Right lobe of liver (tissue), 6 donors: ENCODE measurements at regions not wholly inside any gene's neighbourhood (a gene's known extent, or its start where the extent isn't known, plus 50 kb on each side); places are given as distances from the start of the nearest gene placed in this dataset.

Experiments
- ATAC-seq, 4 donors: fragments of 200-7000 bp; cut with Tn5 transposase; one replicate each; pipeline ENCODE4 v1.9.1; 2020; ENCODE audit warnings: mild to moderate bottlenecking in 4 of 4, moderate library complexity in 4 of 4
- DNase-seq, 3 donors: peaks; one replicate each; pipeline ENCODE4 v3.0.0-alpha.2; 2020
- H3K27ac ChIP-seq, 3 donors: fragments of 200-600 bp; one replicate each; pipeline ENCODE4 v1.8.0; 2022
- H3K27me3 ChIP-seq, 2 donors: fragments of 200-600 bp; one replicate each; pipeline ENCODE4 v1.8.0; 2022
- H3K36me3 ChIP-seq, 4 donors: fragments of 200-600 bp; sonication (generic) in 1 of 4; one replicate each; pipeline versions ENCODE4 v1.5.1 to v1.8.0; 2017 to 2022; ENCODE audit warnings: control low read depth in 1 of 4
- H3K4me1 ChIP-seq, 4 donors: fragments of 200-600 bp; sonication (generic) in 1 of 4; one replicate each; pipeline versions ENCODE4 v1.5.1 to v1.8.0; 2017 to 2022; ENCODE audit warnings: control low read depth in 1 of 4
- H3K4me3 ChIP-seq, 3 donors: fragments of 200-600 bp; one replicate each; pipeline ENCODE4 v1.8.0; 2022
- H3K9me3 ChIP-seq, 4 donors: fragments of 200-600 bp; sonication (generic) in 1 of 4; one replicate each; pipeline versions ENCODE4 v1.5.1 to v1.8.0; 2017 to 2022; ENCODE audit warnings: control low read depth in 1 of 4
- POLR2A ChIP-seq: fragments of 450-650 bp; IDR thresholded peaks from one replicate; pipeline ENCODE4 v1.6.1; 2017; ENCODE audit warnings: antibody characterized with exemption, mild to moderate bottlenecking
- WGBS: methylation state at CpG from one replicate; pipeline ENCODE4 v1.1.6; 2018; ENCODE audit warnings: low coverage, low lambda C conversion rate; ENCODE audit not compliant: insufficient coverage; ENCODE audit errors: missing lambda C conversion rate; 5-methylcytosine and 5-hydroxymethylcytosine counted together
- intact Hi-C, 2 donors: fragments of 100-400 bp; cut with DNase I; formaldehyde crosslinking; loops; one replicate each; pipeline versions ENCODE4 v1.11.2 to v1.14.1; 2022
- TF ChIP-seq, protein P1 (sequence below), 4 donors: fragments of 200-600 bp in 3 of 4; fragments of 450-650 bp in 1 of 4; IDR thresholded peaks; one replicate each; pipeline versions ENCODE4 v1.5.1 to v1.8.0; 2016 to 2022; ENCODE audit warnings: antibody characterized with exemption in 4 of 4, mild to moderate bottlenecking in 2 of 4
- donor health status: DM: no; HTN: yes; CAD: no.
- donor health status: DM: no; HTN: no; CAD: no.
- donor health status: DM: no; HTN: no; CAD: no.
- donor health status: DM: no; HTN: yes; CAD: no.
- donor health status: DM: no; HTN: yes; CAD: no.

DNA sequence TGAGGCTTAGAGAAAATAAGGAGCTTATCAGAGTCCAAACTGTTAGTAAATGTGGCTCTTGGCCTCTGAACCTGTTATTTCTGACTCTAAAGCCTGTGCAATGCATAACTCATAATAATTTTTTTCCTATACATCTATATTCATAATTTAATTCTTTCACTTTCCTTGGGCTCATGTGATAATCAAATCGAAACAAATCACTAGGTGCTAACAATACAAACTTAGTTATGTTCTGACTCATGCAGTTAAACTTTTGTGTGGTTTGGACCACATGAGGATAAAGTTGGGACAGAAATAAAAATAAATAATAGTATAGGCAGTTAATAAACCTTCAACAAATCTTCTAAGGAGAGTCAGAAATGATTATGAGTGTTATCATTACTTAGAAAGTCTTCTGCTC, 1629.0 kb downstream of the OLFM4 start:
- no peak for DNase-seq
- no peaks in the 10 kb centered on the region for H3K9me3 ChIP-seq
- H3K4me3 ChIP-seq: no peak overlapping the region
- no peaks in the 10 kb centered on the region for H3K27me3 ChIP-seq
- no peaks in the 10 kb centered on the region for H3K4me1 ChIP-seq
- H3K36me3 ChIP-seq: no peaks in the 10 kb centered on the region
- no peak for ATAC-seq
- intact Hi-C loops: no loop called here
- H3K27ac ChIP-seq: no peak overlapping the region
- WGBS: 35% methylated on average over 1 of the region's 1 CpG
- TF ChIP-seq, protein P1, sequence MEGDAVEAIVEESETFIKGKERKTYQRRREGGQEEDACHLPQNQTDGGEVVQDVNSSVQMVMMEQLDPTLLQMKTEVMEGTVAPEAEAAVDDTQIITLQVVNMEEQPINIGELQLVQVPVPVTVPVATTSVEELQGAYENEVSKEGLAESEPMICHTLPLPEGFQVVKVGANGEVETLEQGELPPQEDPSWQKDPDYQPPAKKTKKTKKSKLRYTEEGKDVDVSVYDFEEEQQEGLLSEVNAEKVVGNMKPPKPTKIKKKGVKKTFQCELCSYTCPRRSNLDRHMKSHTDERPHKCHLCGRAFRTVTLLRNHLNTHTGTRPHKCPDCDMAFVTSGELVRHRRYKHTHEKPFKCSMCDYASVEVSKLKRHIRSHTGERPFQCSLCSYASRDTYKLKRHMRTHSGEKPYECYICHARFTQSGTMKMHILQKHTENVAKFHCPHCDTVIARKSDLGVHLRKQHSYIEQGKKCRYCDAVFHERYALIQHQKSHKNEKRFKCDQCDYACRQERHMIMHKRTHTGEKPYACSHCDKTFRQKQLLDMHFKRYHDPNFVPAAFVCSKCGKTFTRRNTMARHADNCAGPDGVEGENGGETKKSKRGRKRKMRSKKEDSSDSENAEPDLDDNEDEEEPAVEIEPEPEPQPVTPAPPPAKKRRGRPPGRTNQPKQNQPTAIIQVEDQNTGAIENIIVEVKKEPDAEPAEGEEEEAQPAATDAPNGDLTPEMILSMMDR (IDR thresholded peaks at IDR 0.05): no peak
- no peak for TF ChIP-seq POLR2A

GRCh38 chr13:54658771-54659170, 1630.2 kb downstream of the OLFM4 start:
- WGBS: 82% methylated on average over 8 of the region's 17 CpGs
- no peaks in the 10 kb centered on the region for H3K36me3 ChIP-seq
- DNase-seq: no peak
- TF ChIP-seq, protein P1 (IDR thresholded peaks at IDR 0.05): no peak
- TF ChIP-seq POLR2A: no peak
- intact Hi-C loops: no loop called here
- ATAC-seq: peak in 1 of 4 donors; percentile 33
- H3K27ac ChIP-seq: no peak overlapping the region
- no peak overlapping the region for H3K4me3 ChIP-seq
- H3K27me3 ChIP-seq: no peaks in the 10 kb centered on the region
- no peaks in the 10 kb centered on the region for H3K9me3 ChIP-seq
- no peaks in the 10 kb centered on the region for H3K4me1 ChIP-seq

- no peak for ATAC-seq
- 60% methylated on average over 1 of the region's 12 CpGs for WGBS
- no peak overlapping the region for H3K27ac ChIP-seq
- H3K4me3 ChIP-seq: no peak overlapping the region
- H3K9me3 ChIP-seq: no peaks in the 10 kb centered on the region
- no peaks in the 10 kb centered on the region for H3K36me3 ChIP-seq
- TF ChIP-seq POLR2A: no peak
- TF ChIP-seq, protein P1 (IDR thresholded peaks at IDR 0.05): no peak
- intact Hi-C loops: no loop called here
- no peaks in the 10 kb centered on the region for H3K27me3 ChIP-seq
- H3K4me1 ChIP-seq: no peaks in the 10 kb centered on the region
- DNase-seq: no peak
These were observed 1631.7 kb downstream of the OLFM4 start for GRCh38 chr13:54660277-54660676.

DNA sequence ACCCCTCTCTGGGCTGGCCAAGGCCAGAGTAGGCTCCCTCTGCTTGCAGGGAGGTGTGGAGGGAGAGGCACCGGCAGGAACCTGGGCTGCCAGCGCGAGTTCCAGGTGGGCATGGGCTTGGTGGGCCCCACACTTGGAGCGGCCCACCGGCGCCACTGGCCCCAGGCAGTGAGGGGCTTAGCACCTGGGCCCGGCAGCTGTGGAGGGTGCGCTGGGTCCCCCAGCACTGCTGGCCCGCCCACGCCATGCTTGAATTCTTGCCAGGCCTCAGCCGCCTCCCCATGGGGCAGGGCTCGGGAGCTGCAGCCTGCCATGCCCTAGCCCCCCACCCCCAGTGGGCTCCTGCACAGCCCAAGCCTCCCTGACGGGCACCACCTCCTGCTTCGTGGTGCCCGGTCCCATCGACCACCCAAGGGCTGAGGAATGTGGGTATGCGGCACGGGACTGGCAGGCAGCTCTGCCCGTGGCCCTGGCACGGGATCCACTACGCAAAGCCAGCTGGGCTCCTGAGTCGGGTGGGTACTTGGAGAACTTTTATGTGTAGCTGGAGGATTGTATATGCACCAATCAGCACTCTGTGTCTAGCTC, 1648.0 kb downstream of the OLFM4 start:
- no peaks in the 10 kb centered on the region for H3K4me1 ChIP-seq
- intact Hi-C loops: no loop called here
- TF ChIP-seq, protein P1 (IDR thresholded peaks at IDR 0.05): no peak
- H3K36me3 ChIP-seq: no peaks in the 10 kb centered on the region
- H3K27me3 ChIP-seq: no peaks in the 10 kb centered on the region
- DNase-seq (no peak), ATAC-seq (no peak)
- no peak overlapping the region for H3K27ac ChIP-seq
- no peak overlapping the region for H3K4me3 ChIP-seq
- WGBS: no CpG with 5 or more reads among the region's 22 CpGs
- H3K9me3 ChIP-seq: no peaks in the 10 kb centered on the region

GRCh38 chr13:54682184-54682583, 1653.6 kb downstream of the OLFM4 start:
- DNase-seq (no peak), ATAC-seq (no peak)
- Histone ChIP-seq H3K36me3 (no peaks in the 10 kb centered on the region), H3K4me1 (no peaks in the 10 kb centered on the region), H3K27ac (no peak overlapping the region), H3K27me3 (no peaks in the 10 kb centered on the region), H3K4me3 (no peak overlapping the region), H3K9me3 (no peaks in the 10 kb centered on the region)
- intact Hi-C loops: no loop called here
- TF ChIP-seq POLR2A: no peak
- TF ChIP-seq, protein P1 (IDR thresholded peaks at IDR 0.05): no peak
- WGBS: 20% methylated on average over 1 of the region's 1 CpG
